Hematopoietic multipotent progenitor cell treated with erythropoietin and hydrocortisone succinate and interleukin-3 and kit ligand, for 6 days (in vitro differentiated cells): ENCODE measurements at regions not wholly inside any gene's neighbourhood (a gene's known extent, or its start where the extent isn't known, plus 50 kb on each side); places are given as distances from the start of the nearest gene placed in this dataset.

Source experiments
- DNase-seq: peaks from one replicate; pipeline ENCODE4 v3.0.0-alpha.2; 2015

DNA sequence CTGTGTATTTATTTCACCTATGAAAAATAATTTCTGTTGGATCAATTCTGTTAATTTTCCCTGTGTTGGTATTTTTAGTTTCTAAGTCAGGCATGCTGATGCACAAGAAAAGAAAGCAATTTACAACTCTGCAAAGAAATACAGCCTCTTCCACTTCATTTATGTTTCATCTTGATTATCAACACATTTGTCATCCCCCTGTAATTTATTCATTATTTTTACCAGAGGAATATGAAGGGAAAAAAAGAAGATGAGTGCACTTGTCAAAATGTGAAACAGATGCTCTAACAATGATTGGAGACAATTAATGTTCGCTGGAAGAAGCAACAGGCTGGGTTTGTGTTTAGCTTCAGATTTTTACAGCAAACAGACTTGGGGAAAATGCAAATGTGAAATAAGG, 958.5 kb upstream of the SEL1L start:
- no peak for DNase-seq

DNA sequence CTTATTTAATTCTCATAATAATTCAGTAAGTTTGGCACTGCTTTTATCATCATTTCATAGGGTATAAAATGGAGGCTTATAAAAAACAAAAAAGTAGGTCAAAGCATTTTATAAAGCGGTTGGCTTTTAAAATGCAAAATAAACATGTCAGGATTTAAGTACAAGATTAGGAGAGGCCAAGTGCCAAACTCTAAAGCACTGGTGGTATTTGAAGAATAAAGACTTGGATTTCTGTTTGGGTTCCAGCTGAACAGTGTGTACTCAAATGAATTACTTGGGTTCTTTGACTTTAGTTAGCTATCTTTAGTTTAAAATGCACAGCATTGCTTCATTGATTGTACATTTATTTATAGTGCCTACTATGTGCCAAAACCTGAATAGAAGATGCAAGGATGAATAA, 966.6 kb upstream of the SEL1L start:
- no peak for DNase-seq

DNA sequence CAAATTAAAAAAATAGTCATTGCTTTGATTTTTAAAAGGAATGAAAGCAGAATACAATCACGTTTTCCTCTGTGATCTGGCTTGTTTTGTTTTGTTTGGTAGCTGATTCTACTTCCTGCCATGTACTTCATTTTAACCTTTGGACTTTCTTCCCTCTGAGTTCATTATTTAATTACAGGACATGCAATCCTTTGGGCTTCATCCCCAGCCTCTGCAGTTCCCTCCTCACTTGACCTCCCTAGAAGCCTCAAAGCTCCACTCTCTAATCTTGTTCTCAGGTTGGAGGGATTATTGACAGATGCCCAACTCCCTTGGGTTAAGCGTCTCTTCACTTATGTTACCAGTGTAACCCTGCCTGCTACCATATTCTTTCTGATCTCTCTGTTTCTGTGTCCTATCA, 967.9 kb upstream of the SEL1L start:
- DNase-seq: no peak

DNA sequence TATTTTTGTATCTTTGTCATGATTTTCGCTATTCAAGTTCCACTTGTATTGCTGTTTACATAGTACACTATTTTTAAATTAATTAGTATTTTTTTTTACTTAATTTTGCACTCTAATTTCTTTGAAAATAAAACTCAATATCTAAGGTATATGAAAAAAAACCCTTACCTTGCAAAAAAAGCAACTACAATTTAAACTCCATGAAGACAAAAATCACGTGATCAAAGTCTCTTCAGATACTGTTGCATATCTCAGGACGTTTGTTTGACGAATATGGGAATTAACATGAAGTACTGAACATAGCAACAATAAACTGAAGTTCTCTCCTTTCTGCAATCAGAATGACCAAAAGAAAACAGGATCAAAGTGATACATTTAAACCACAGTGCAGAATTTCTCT, 968.4 kb upstream of the SEL1L start:
- DNase-seq: no peak

DNA sequence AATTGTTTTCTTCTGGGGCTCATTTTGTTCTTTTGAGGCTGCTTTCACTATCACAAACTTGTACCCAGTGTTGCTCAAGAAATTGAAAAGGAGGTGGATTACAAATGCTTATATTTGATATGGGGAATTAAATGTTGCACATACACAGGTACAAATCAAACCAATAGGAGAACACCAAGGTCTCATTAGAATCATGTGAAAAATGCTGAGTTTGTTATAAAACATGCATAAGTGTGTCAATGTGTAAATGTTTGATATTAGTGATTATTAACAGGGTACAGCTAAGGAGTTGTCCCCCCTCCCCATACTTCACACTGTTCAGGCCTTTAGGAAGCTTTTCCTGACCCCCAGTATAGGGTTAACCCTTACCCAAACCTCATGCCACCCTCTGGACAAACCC, 971.2 kb upstream of the SEL1L start:
- DNase-seq: no peak

DNA sequence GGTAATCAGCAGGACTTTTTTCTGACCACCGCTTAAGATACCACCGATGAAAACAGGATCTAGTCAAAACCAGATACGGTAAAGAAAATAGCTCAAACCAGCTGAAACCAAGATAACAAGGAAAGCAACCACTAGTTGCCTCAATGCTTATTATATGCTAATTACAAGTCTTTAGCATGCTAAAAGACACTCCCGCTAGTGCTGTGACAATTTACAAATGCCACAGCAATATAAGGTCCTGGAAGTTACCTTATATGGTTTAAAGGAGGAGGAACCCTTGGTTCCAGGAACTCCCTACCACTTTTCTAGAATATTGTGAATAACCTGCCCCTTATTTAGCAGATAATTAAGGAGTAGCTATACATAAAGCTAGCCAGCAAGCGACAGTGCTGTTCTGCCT, 976.4 kb upstream of the SEL1L start:
- no peak for DNase-seq

DNA sequence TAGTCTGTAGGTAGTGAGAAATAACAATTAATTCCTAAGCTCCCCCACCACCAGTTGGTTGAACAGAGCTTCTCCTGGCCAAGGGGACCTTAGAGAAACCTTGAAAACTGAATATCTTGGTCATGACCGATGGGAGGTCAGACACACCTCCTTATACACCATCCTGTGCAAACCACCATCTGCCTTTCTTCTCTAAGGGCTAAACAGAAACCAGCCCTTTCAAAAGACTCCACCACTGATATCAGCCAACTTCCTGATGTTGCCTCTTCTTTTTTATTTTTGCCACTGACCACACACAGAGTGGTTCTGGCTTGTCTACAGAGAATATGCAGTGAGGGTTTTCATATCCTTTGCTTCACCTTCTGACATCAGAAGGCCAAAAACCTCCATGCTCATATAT, 977.7 kb upstream of the SEL1L start:
- DNase-seq: no peak

DNA sequence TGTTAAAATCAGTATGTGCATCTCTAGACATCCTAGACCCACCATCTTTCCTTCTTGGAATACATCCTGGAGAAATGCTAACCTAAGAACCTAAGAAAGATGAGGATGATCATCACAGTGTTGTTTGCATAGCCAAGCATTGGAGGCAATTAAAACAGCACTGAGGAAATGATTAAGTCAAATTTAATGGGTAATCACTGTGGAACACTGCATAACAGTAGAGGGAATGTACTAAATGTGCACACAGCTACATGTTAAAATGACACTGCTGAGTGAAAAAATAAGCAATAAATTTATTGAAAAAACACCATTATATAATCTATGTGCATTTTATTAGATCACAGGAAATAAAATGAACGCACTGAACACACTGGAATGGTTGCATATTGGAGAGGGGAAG, 987.1 kb upstream of the SEL1L start:
- no peak for DNase-seq

DNA sequence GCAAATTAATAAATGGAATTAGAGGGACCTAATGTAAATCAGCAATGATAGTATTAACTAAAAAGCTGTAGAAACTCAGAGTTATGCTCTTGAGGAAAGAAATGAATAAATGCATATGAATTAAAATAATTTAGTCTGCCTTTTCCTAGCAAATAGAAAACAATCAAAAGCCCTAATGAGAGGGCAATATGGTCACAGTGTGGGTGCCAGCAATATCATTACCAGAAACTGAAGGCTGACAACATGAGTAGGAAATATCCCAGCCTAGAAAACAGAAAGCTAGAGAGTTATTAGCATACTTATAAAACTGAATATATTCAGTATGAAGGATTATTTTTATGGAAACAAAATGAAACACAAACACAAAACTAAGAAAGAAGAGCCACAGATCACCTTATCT, 987.5 kb upstream of the SEL1L start:
- DNase-seq: no peak

DNA sequence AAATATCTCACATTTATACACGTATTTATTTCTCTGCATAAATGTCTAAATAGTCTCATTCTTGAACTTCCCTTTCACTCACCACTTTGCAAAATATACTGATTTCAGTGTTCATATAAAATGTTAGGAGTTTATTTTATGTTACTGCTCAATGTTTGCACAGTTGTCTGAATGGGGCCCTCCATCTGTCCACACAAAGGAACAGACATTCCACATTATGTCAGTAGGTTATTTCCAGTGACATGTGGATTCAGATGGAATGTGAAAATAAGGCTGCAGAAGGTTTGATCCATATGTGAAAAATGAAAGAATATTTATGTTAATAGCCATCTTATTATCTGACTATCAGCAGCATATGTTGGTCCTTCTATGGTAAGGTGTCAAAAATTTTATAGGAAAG, 994.4 kb upstream of the SEL1L start:
- DNase-seq: no peak

DNA sequence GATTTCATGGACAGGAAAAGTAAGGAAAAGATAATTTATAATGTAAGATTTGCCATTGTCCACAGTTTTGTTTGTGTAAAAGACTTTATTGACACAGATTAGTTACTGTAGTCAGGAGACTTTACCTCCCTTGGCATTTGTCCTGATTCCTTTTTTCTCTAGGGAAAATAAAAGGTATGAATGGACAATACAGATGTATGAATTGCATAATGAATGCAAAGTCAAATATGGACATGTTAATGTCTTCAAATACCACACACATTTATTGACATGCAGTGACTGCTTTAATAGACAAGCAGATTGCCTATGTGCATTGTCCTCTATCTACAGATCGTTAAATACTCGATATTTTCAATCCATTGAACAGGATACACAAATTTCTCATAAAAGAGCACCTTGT, 999.7 kb upstream of the SEL1L start:
- DNase-seq: no peak

DNA sequence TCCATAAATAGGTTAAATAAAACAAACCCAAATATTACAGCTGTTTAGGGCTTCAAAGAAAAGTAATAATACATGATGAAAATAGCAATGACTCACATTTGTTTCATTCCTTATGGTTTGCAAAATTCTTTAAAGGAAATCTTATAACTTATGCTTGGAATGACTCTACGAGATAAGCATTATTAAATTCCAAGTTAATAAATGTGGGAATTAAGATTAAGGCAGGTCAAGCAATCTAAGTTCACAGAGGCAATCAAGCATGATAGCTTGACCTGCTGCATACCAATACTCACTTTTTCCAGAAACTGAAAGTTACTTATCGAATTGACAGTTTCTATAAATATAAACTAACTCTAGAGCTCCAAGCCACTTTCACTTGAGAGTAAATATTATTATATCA, 1002.9 kb upstream of the SEL1L start:
- DNase-seq: no peak

DNA sequence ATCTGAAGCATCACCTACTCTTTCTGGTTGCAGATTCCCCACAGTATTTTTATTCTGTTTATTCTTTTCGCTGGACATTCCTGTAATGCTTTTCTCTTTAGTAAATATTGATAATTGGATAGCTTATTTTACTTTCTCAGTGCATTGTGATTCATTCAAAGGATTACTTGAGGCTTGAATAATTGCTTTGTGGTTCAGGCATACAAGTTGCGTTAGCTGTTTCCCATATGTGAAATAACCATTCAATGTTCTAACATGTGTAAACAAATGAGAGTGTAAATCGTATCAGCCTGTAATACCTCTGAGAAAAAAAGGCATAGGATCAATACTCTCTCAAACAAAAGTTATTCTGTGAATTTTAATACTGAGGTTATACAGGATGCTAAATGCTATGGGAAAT, 1004.2 kb upstream of the SEL1L start:
- DNase-seq: no peak

DNA sequence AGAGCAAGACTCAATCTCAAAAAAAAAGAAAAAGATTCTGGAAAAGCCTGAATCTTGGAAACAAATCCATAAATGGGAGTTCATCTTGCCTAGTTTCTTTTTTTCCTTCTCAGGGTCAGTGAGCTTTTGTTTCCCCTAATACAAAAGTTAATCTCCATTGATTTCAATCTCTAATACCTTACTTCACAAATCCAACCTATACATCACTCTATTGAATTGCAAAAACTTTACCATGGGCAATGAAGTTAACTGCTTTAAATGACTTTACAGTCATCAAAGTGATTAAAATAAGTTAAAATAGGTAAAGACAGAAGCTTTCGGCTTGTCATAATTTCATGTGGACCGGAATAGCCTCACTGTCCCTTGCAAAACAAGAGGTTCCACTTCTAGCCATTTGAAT, 1012.7 kb upstream of the SEL1L start:
- no peak for DNase-seq

DNA sequence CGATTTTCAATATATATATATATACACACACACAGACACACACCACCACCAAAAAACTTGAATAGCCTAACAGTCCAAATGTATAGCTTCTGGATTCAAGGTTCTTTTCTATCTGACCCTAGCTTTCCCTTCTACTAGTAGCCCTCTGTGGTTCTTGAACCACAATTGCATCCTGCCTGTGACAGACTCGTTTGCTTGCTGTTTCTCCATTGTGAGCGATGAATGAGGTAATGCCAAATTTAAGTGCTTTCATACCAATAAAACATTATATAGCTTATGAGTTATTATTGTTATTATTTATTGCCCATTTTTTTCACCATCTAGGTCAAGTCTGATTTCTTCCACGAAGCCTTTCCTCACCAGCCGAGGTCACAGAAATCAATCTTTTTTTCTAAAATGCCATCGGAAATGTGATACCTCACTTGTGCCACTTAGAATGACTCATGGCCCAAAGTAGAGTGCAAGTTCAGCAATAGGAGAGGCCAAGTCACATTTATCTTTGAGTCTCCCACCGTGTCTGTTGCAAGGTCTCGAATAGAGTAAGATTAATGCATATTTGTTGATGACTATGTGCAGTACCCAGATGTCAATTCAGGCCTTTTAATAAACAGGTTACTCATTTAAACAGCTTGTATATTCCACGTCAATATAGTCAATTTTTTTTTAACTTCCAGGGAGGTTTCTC, 1015.8 kb upstream of the SEL1L start:
- no peak for DNase-seq

DNA sequence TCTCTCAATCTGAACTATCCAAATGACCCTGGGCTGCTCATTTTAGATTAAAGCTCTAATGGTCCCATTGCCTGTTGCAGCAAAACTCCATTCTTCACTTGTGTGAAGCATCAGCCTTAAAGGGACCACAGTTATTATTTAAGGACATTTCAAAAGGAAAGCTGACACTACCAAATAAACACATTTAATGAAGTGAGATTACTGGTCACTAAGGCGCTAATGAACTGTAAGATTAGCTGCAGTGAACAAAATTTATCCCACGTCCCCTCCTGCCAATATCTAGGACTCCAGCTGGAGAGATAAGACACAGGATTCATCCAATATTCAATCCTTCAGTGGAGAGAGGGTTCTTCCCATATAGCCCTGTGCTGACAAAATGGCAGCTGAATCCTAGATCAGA, 1029.2 kb upstream of the SEL1L start:
- DNase-seq: no peak

DNA sequence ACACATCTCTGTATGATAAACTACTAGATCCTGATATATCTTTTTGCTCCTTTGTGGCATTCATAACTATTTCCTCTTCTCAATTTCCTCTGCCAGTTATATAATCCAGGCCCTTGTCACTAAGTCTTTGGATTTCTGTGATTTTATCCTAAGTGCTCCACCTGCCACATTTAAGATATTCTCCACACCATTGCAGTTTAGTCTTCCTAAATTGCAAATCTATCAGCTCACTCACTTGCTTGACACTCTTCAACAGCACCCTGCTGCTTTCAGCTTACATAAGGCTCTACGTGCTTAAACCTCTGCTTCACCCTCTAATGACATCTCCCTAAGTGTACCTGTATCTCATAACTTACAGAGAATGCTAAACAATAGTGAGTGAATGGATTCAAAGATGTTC, 1032.2 kb upstream of the SEL1L start:
- no peak for DNase-seq

DNA sequence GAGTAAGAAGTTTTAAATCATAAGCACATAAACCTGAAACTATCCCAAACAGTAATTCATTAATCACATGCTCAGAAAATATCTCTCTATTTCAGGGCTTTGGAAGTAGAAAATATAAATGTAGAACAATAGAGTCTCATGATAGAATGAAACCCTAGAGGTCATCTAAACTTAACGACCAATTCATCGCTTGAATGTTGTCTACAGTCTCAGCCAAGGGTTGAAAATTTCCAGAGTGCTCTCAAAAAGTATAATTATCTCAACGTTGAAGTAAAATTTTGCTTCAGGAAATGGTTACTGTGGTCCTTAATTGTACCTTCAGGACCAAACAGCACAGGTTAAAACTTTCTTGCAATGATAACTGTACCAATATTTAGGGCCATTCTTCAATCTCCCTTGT, 1053.6 kb upstream of the SEL1L start:
- no peak for DNase-seq

DNA sequence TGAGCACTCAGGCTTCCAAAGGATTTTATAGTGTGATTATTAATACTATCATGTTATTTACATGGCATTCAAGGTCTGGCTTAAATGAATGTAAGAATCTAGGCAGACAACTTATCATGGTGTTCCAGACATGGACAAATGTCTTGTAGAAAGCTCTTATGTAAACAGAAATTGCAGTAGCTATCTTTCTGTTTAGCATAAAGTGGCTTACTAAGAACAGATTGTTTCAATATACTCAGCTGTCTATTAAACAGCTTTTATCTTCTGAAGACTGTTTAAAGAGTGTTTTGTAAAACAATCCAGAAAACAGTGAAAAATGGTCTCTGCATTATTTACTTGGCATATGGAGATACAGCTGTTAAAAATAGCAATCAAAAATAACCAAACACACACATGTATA, 1061.8 kb upstream of the SEL1L start:
- no peak for DNase-seq

DNA sequence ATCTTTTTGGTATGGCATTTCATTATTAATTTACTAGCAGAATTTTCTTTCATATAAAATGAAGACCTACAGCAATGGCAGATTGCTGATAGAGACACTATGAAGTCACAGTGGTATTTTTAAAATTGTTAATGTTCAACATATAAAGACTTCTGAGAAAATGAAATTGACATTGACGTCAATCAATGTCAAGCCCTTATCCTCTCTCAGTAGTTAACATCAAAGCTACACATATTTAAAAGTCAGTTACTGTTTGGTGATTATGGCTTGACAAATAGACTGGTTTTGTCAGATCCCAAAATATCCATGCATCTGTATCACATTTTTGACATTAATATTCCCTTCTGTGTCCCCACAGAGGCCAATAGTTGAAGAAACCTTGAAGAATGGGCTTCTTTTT, 1069.1 kb upstream of the SEL1L start:
- DNase-seq: no peak

DNA sequence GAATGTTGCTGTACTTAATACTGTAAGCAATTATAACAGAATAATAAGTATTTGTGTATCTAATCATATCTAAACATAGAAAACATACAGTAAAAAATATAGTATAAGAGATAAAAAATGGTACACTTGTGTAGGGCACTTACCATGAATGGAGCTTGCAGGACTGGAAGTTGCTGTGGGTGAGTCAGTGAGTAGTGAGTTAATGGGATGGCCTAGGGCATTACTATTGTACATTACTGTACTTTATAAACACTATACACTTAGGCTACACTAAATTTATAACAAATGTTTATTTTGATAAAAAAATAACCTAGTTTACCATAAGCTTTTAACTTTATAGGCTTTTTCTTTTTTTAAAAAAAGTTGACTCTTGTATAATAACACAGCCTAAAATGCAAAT, 1071.2 kb upstream of the SEL1L start:
- DNase-seq: no peak

DNA sequence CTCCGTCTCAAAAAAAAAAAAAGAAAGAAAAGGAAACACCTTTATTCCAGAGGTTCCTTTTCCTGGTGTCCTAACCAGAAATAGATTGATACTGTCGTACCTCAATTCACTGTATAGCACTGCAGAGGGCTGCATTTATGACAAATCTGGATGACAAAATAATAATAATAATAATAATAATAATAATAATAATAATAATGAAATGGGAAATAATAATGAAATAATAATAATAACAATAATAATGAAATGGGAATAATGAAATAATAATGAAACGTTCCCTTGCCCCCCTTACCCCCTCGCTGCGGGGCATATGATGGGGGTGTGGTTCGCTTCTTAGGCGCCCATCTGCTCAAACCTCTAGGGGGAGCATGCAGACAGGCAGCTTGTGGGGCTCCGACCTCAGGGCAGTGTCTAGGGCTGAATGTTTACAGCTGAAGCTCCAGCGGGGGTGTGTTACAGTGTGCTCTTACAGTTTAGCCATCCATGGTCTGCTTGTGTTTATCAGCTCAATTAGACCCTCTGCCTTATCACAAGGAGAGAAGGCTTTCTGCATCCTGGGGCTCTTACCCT, 1088.3 kb upstream of the SEL1L start:
- DNase-seq: no peak

DNA sequence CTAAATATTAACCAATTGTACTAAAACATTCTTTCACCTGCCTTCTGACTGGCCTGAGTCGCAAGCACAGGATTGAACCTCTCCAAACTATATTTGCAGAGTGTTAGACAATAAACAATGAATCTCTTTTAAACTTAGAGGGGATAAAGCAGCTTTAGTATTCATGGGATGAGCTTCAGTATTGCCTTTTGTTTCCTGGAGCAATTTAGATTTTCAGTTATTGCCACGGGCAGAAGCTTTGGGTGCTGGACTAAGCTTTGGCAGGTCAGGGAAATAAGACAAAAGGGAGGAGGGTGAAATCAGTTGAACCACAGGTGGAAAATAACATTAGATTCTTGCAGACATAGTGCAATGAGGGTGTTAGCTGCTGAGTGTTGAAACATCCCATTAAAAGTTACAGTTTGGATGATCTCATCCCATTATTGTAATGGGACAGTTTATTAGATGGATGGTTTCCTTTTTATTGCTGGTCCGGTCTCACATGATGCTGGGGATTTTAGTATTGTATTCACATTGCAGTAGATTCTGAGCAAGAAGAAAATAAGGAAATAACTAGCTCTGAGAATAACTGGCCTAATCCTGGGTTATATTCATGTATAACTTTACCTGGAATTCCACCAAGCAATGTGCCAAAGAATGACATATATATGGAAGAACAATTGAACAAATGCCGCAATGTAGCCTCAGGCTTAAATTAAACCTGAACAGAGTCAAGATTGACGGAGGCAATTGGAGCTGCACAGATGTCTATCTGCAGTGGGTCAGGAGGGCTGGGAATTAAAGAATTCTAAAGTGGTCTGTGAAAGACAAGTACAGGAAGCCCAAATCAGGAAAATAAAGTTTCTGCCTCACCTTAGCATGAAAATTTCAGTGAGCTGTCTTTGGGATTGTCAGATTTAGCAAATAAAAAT, 1092.8 kb upstream of the SEL1L start:
- no peak for DNase-seq

DNA sequence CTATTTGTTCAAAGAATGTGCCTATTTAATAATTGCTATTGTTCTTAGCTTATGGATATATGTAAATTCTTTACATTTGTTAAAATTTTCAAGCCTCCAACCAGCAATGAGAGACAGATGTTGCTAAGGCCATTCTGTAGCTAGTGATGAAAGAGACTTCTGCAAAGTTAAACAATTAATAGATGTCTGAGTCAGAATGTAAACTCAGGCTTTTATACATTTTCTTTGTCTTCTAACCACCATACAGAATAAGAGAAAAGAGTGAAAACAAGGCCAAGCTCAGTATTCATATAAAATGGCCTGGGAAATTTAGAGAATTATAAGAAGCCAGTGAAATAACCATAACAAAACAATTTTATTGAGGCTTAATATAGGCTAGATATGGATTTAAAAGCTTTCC, 1102.3 kb upstream of the SEL1L start:
- DNase-seq: no peak
